ES-I3 (cell line): ENCODE measurements at regions not wholly inside any gene's neighbourhood (a gene's known extent, or its start where the extent isn't known, plus 50 kb on each side); places are given as distances from the start of the nearest gene placed in this dataset.

Source experiments
- H3K36me3 ChIP-seq: 2 replicates; pipeline ENCODE4 v1.6.1; 2013; ENCODE audit warnings: mild to moderate bottlenecking, low read length, control low read depth, moderate library complexity; ENCODE audit not compliant: insufficient read depth
- H3K4me1 ChIP-seq: 2 replicates; pipeline ENCODE4 v1.6.1; 2013; ENCODE audit warnings: mild to moderate bottlenecking, control low read depth, low read length; ENCODE audit not compliant: insufficient read depth
- H3K9ac ChIP-seq: 2 replicates; pipeline ENCODE4 v1.6.1; 2013; ENCODE audit warnings: low read depth, mild to moderate bottlenecking, low read length, moderate library complexity
- H3K9me3 ChIP-seq: 2 replicates; pipeline ENCODE4 v1.6.1; 2013; ENCODE audit warnings: mild to moderate bottlenecking, low read length, moderate library complexity; ENCODE audit not compliant: control insufficient read depth, insufficient read depth

DNA sequence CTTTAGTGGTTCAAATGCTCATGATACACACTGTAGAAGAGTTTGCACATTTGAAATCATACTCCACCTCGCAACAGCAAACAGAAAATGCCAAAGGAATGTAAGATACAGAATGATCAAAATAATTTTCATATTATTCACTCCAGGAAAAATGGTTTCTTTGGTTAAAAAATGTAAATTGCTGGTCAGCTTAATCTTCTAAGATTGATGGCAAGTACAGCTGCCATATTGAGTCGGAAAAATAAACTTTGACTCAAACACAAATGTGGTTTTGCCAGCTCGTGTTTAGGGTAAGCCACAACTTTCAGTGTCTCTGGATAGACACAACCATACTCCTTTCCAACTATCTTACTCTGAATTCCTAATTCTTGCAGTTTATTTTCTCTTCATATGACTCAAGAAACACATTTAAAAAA, 154.9 kb upstream of the SMIM21 start:
- H3K36me3 ChIP-seq: no peaks in the 10 kb centered on the region
- no peak overlapping the region for H3K9ac ChIP-seq
- no peaks in the 10 kb centered on the region for H3K4me1 ChIP-seq
- H3K9me3 ChIP-seq: no peaks in the 10 kb centered on the region

GRCh38 chr18:75581336-75582131, 154.0 kb upstream of the SMIM21 start:
- H3K4me1 ChIP-seq: no peaks in the 10 kb centered on the region
- H3K9ac ChIP-seq: no peak overlapping the region
- no peaks in the 10 kb centered on the region for H3K36me3 ChIP-seq
- no peaks in the 10 kb centered on the region; the same call in 1 of the 2 replicates for H3K9me3 ChIP-seq

- Histone ChIP-seq H3K36me3 (no peaks in the 10 kb centered on the region), H3K9ac (no peak overlapping the region), H3K4me1 (no peaks in the 10 kb centered on the region), H3K9me3 (no peaks in the 10 kb centered on the region; the same call in 1 of the 2 replicates)
Measured at GRCh38 chr18:75574187-75574586, 146.7 kb upstream of the SMIM21 start.

DNA sequence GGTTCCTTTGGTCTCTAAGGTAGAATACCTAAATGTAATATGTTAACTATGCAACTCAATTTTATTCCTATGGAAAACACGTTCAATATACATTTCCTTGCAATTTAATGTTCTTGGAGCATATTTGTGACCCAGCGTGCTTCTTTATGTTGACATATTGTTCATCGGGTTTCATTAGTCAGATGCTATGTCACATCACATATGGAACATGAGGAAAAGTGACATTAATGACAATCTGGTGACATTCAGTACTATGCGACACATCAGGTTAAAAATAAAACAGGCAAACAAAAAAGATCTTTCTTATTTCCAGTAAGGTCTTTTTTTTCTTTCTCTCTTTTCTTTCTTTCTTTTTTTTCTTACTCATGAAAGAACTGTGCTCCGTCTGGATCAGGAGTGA, 135.6 kb upstream of the SMIM21 start:
- H3K9ac ChIP-seq: no peak overlapping the region
- H3K4me1 ChIP-seq: no peaks in the 10 kb centered on the region
- H3K36me3 ChIP-seq: no peaks in the 10 kb centered on the region
- no peaks in the 10 kb centered on the region for H3K9me3 ChIP-seq

DNA sequence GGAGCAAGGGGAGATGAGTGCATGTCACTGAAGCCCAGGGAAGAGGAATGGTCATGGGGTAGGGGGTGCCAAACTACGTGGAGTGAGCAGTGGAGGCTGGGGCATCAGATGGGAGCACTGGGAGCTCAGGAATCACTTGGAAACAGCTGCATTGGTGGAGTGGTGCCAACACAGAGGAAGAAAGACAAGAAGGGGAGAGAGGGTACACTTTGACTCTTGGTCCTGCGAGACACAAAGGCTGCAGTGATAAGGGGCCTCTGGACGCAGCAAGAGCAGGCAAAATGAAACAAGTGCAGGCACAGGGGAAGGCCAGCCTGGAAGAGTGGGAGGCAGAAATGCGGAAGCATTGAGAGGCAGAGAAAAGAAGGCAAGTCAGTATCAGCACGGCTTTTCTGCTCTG, 134.7 kb upstream of the SMIM21 start:
- no peak overlapping the region for H3K9ac ChIP-seq
- no peaks in the 10 kb centered on the region for H3K36me3 ChIP-seq
- H3K4me1 ChIP-seq: no peaks in the 10 kb centered on the region
- no peaks in the 10 kb centered on the region for H3K9me3 ChIP-seq

DNA sequence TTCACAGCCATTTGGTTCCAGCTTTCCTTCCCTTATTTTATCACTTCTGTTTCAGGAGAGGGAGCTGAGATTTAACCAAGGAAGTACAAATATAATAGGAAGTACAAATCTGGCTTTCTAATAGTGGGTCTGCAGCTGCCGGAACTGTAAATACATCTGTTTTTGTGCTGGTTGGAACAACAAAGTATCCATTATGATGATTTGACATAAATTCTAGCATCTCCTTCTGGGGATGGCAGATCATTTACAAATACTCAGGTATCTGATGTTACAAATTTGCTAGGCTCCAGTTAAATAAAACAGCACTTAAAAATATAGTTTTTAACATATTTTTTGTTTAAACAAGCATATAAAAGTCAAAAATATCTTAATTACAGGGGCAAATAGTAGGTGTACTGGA, 131.3 kb upstream of the SMIM21 start:
- H3K9me3 ChIP-seq: no peaks in the 10 kb centered on the region
- no peaks in the 10 kb centered on the region for H3K4me1 ChIP-seq
- no peaks in the 10 kb centered on the region for H3K36me3 ChIP-seq
- H3K9ac ChIP-seq: no peak overlapping the region

GRCh38 chr18:75556841-75557240, 129.3 kb upstream of the SMIM21 start:
- Histone ChIP-seq H3K9me3 (no peaks in the 10 kb centered on the region), H3K4me1 (no peaks in the 10 kb centered on the region), H3K9ac (no peak overlapping the region), H3K36me3 (no peaks in the 10 kb centered on the region)

DNA sequence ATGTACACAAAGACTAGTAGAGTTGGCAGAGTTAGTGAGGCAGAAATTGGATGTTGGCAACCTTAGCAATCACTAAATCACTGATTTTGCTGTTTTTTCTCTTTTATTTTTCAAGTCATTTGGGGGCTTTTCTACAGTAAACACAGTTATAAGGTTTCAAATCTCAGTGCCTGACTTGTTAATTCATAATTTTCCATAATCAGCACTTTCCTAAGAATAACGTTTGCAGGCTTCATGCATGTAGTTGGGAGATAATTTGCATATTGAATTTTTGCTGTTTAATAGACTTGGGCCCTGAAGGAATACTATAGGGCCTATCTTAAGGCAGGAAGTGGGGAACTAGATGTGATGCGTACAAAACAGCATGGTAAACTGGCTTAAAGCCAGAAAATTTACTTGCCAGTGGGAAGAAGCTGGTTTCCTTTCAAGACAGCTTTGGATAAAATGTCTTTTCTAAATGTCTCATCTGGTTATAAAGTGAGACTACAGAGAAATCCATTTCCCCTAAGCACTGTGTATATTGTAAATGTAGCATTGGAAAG, 127.2 kb upstream of the SMIM21 start:
- Histone ChIP-seq H3K36me3 (no peaks in the 10 kb centered on the region), H3K4me1 (no peaks in the 10 kb centered on the region), H3K9ac (no peak overlapping the region), H3K9me3 (no peaks in the 10 kb centered on the region)

DNA sequence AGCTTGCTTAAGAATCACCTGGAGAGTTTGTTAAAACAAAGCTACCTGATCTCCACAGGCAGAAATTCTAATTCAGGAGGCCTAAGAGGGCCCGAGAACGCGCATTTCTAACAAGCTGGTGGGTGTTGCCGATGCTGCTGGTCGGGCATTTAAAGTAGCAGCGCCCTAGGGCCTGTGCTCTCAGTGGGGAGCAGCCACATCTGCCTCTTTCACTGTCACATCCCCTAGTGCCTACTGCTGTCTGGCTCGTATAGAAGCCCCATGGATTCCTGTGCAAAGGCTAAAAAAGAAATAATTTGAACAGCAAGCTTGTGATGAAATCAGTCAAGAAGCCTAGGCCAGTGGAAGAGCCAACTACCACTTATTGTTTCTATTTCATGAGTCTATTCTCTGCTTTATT, 126.7 kb upstream of the SMIM21 start:
- H3K9ac ChIP-seq: no peak overlapping the region
- no peaks in the 10 kb centered on the region for H3K4me1 ChIP-seq
- H3K9me3 ChIP-seq: no peaks in the 10 kb centered on the region
- H3K36me3 ChIP-seq: no peaks in the 10 kb centered on the region

- no peak overlapping the region for H3K9ac ChIP-seq
- H3K9me3 ChIP-seq: no peaks in the 10 kb centered on the region
- H3K4me1 ChIP-seq: no peaks in the 10 kb centered on the region
- H3K36me3 ChIP-seq: no peaks in the 10 kb centered on the region
Measured at GRCh38 chr18:75553021-75553420, 125.5 kb upstream of the SMIM21 start.

GRCh38 chr18:75551071-75551470, 123.6 kb upstream of the SMIM21 start:
- H3K4me1 ChIP-seq: no peaks in the 10 kb centered on the region
- no peaks in the 10 kb centered on the region for H3K36me3 ChIP-seq
- H3K9ac ChIP-seq: no peak overlapping the region
- no peaks in the 10 kb centered on the region for H3K9me3 ChIP-seq

DNA sequence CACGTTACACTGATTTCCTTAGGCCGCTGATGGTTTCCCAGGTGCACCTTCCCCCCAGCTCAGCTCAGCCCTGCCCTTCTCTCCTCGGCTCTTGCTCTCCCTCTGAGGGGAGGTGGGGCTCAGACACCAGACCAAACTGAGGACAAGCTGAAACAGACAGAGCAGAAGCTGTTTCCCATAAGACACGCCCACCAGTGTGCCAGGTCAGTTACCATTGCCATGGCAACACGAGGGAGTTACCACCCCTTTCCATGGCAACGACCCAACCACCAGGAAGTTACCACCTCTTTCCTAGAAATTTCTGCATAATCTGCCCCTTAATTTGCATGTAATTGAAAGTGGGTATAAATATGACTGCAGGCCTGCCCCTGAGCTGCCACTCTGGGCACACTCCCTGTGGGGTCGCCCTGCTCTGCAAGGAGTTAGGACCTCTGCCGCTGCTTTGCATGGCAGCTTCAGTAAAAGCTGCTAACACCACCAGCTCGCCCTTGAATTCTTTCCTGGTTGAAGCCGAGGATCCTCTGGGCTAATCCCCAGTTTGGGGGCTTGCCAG, 120.9 kb upstream of the SMIM21 start:
- no peak overlapping the region for H3K9ac ChIP-seq
- no peaks in the 10 kb centered on the region for H3K4me1 ChIP-seq
- no peaks in the 10 kb centered on the region for H3K9me3 ChIP-seq
- no peaks in the 10 kb centered on the region for H3K36me3 ChIP-seq

GRCh38 chr18:75546964-75547363, 119.5 kb upstream of the SMIM21 start:
- no peaks in the 10 kb centered on the region for H3K4me1 ChIP-seq
- H3K36me3 ChIP-seq: no peaks in the 10 kb centered on the region
- no peak overlapping the region for H3K9ac ChIP-seq
- H3K9me3 ChIP-seq: no peaks in the 10 kb centered on the region

DNA sequence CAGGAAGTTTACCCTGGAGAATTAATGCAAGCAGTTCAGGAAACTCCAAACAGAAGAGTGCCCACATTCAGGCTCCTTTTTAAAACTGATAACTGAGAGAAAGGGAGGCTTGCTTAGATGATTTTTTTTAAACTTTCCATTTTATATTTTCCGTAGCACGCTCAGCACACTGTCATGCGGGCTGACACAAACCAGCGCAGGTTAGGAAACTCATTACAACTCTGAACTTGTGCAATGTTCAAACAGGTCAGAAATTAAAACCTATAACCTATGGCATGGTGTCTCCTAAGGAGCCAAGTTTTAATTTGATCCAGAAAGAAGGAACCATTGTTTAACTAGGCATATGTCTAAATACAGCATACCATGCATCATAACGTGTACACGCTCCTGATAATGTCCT, 117.7 kb upstream of the SMIM21 start:
- no peak overlapping the region for H3K9ac ChIP-seq
- H3K9me3 ChIP-seq: no peaks in the 10 kb centered on the region
- no peaks in the 10 kb centered on the region for H3K4me1 ChIP-seq
- no peaks in the 10 kb centered on the region for H3K36me3 ChIP-seq

DNA sequence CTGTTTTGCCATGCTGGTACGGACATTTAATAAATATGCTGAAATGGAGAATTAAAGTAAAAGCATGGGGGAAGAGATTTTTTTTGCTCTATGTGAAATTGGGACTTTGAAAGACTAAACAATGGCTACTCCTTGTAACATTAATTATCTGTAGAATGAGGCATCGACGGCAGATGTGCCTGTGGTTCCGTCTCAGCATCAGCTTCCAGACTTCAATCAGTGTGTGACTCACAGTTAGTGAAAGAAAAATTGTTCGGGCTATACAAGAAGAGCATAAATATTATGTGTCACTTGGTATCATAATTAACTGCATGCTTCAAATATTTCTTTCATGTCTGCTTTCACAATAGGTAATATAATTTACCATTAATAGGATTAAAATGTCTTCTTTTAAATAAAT, 117.0 kb upstream of the SMIM21 start:
- Histone ChIP-seq H3K4me1 (no peaks in the 10 kb centered on the region), H3K9me3 (no peaks in the 10 kb centered on the region), H3K9ac (no peak overlapping the region), H3K36me3 (no peaks in the 10 kb centered on the region)
